Endothelial cell (in vitro differentiated cells): ENCODE measurements at regions not wholly inside any gene's neighbourhood (a gene's known extent, or its start where the extent isn't known, plus 50 kb on each side); places are given as distances from the start of the nearest gene placed in this dataset.

Source experiments
- DNase-seq: peaks from one replicate; pipeline ENCODE4 v3.0.0; 2021; ENCODE audit warnings: low spot score
- H3K27ac Mint-ChIP-seq: one replicate; pipeline ENCODE4 v1.8.0; 2021; ENCODE audit warnings: mixed read lengths, inconsistent platforms; ENCODE audit not compliant: unreplicated experiment
- H3K27me3 Mint-ChIP-seq: one replicate; pipeline ENCODE4 v1.8.0; 2021; ENCODE audit warnings: mild to moderate bottlenecking, moderate library complexity, mixed read lengths, inconsistent platforms; ENCODE audit not compliant: unreplicated experiment
- H3K36me3 Mint-ChIP-seq: one replicate; pipeline ENCODE4 v1.8.0; 2021; ENCODE audit warnings: mild to moderate bottlenecking, low read depth, mixed read lengths, inconsistent platforms; ENCODE audit not compliant: unreplicated experiment
- H3K4me1 Mint-ChIP-seq: one replicate; pipeline ENCODE4 v1.8.0; 2021; ENCODE audit warnings: mild to moderate bottlenecking, mixed read lengths, inconsistent platforms; ENCODE audit not compliant: unreplicated experiment
- H3K4me3 Mint-ChIP-seq: one replicate; pipeline ENCODE4 v1.8.0; 2021; ENCODE audit warnings: mild to moderate bottlenecking, mixed read lengths, inconsistent platforms; ENCODE audit not compliant: unreplicated experiment
- H3K9me3 Mint-ChIP-seq: one replicate; pipeline ENCODE4 v1.8.0; 2021; ENCODE audit warnings: mixed read lengths, inconsistent platforms; ENCODE audit not compliant: unreplicated experiment
- TF ChIP-seq, protein P1 (sequence below): fragments of 200-600 bp; sonication (generic); IDR thresholded peaks from one replicate; pipeline ENCODE4 v1.5.0; 2021; ENCODE audit warnings: antibody characterized with exemption; ENCODE audit not compliant: unreplicated experiment

DNA sequence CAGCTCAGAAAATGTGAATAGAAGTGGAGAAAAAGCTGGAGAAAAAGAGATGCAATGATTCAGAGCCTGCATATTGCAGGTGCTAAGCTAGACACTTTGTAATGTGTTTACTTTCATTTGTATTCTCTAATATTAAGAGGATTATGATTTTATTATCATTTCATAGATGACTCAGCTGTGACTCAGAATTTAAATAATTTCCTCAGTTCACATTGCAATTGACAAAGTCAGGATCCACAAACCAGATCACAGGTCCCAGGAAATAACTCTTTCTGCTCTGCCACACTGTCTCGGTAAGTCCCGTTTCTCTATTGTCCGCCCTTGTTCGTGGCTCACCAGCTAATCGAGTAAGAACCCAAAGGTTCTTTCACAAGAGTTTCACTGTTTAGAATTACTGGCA, 235.4 kb upstream of the MON1B start:
- Mint-ChIP-seq H3K9me3 (peaks cover 20% of the 10 kb centered on the region), H3K4me1 (peaks cover 5% of the 10 kb centered on the region), H3K27ac (no peak overlapping the region), H3K36me3 (no peaks in the 10 kb centered on the region), H3K4me3 (no peak overlapping the region), H3K27me3 (peaks cover 1% of the 10 kb centered on the region)
- TF ChIP-seq, protein P1, sequence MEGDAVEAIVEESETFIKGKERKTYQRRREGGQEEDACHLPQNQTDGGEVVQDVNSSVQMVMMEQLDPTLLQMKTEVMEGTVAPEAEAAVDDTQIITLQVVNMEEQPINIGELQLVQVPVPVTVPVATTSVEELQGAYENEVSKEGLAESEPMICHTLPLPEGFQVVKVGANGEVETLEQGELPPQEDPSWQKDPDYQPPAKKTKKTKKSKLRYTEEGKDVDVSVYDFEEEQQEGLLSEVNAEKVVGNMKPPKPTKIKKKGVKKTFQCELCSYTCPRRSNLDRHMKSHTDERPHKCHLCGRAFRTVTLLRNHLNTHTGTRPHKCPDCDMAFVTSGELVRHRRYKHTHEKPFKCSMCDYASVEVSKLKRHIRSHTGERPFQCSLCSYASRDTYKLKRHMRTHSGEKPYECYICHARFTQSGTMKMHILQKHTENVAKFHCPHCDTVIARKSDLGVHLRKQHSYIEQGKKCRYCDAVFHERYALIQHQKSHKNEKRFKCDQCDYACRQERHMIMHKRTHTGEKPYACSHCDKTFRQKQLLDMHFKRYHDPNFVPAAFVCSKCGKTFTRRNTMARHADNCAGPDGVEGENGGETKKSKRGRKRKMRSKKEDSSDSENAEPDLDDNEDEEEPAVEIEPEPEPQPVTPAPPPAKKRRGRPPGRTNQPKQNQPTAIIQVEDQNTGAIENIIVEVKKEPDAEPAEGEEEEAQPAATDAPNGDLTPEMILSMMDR = no peak
- no peak for DNase-seq

DNA sequence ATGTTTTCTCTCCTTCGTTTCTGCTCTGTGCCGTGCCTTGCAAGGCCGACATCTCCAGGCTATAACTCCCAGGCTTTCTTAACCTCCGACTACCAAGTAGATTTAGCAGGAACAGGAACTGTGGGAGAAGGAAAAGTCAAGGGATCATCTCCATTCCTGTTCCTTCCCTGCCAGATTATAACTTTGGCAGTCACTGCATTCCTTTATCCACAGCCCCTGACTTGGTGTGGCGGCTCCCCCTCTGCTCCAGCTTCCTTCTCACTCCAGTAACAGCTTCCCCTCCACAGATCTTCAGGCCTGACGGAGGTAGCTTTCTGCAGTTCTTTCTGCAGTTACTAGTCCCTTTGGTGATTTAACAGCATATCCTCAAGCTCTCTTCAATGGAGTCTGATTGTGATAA, 234.6 kb upstream of the MON1B start:
- Mint-ChIP-seq H3K27ac (no peak overlapping the region), H3K27me3 (peaks cover 1% of the 10 kb centered on the region), H3K9me3 (peaks cover 20% of the 10 kb centered on the region), H3K4me1 (peaks cover 5% of the 10 kb centered on the region), H3K4me3 (no peak overlapping the region), H3K36me3 (no peaks in the 10 kb centered on the region)
- TF ChIP-seq, protein P1 = no peak
- DNase-seq = no peak

DNA sequence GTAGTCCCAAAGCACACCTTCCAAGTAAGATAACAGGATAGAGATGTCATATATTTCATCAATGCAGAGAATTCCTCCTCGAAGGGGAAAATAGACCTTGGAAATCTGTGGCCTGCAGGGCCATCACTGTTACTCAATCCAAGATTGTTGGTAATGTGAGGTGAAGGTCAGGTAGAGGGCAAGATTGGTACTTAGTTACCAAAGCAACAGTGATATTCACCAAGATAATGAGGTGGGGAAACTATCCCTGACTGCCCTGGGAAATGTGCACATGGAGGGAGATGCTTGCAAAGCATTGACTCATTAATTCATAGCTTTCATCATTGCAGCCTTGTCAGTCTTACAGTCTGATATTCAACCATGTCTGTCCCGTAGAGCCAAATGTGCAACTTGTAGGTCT, 234.1 kb upstream of the MON1B start:
- H3K27ac Mint-ChIP-seq = no peak overlapping the region
- no peak overlapping the region for H3K4me3 Mint-ChIP-seq
- no peak for DNase-seq
- TF ChIP-seq, protein P1 = no peak
- H3K9me3 Mint-ChIP-seq = peaks cover 20% of the 10 kb centered on the region
- peaks cover 5% of the 10 kb centered on the region for H3K4me1 Mint-ChIP-seq
- peaks cover 1% of the 10 kb centered on the region for H3K27me3 Mint-ChIP-seq
- H3K36me3 Mint-ChIP-seq = no peaks in the 10 kb centered on the region

DNA sequence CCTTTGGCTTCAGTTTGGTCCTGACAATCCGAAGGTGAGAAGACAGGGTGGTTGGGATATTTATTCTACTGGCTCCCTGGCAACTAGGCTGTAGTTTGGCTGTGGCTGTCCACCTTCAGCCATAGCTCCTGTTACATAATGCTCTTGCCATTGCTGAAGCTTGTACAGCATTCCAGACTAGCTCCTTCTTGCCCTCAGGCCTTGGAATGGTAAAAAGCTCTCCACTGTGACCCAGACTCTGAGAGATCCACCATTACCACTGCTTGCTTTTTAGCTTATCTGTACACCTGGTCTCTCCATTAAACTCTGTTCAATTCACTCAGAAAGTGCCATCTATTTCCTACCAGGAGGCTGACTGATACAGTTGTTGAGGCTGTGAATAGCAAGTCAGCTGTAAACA, 231.8 kb upstream of the MON1B start:
- DNase-seq = no peak
- H3K27ac Mint-ChIP-seq = no peak overlapping the region
- peaks cover 20% of the 10 kb centered on the region for H3K9me3 Mint-ChIP-seq
- H3K36me3 Mint-ChIP-seq = no peaks in the 10 kb centered on the region
- H3K4me3 Mint-ChIP-seq = no peak overlapping the region
- TF ChIP-seq, protein P1 = no peak
- peaks cover 5% of the 10 kb centered on the region for H3K4me1 Mint-ChIP-seq
- peaks cover 1% of the 10 kb centered on the region for H3K27me3 Mint-ChIP-seq

DNA sequence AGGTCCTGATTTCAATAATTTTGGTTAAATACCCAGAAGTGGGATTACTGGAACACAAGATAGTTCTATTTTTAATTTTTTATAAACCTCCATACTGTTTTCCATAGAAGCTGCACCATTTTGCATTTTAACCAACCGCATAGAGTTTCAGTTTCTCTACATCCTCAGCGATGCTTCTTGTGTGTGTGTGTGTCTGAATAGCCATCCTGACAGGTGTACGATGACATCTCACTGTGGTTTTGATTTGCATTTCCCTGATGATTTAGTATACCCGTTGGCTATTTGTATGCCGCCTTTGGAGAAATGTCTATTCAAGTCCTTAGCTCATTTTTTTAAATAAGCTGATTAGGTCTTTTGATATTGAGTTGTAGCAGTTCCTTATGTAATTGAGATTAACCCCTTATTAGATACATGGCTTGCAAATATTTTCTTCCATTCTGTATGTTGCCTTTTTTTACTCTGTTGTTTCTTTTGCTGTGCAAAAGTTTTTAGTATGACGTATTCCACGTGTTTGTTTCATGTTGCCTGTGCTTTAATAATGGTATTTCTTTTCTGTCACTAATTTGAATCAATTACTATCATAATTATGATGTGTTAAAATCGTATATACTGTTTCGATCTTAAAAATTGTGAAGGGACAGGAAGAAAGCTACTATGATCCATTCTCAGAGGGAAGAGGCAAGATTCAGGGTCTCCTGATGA, 227.2 kb upstream of the MON1B start:
- Mint-ChIP-seq H3K4me3 (no peak overlapping the region), H3K27ac (no peak overlapping the region), H3K27me3 (no peaks in the 10 kb centered on the region), H3K36me3 (no peaks in the 10 kb centered on the region), H3K9me3 (peaks cover 13% of the 10 kb centered on the region), H3K4me1 (no peaks in the 10 kb centered on the region)
- TF ChIP-seq, protein P1 = no peak
- DNase-seq = no peak
